GM04504 (cell line): ENCODE measurements at regions not wholly inside any gene's neighbourhood (a gene's known extent, or its start where the extent isn't known, plus 50 kb on each side); places are given as distances from the start of the nearest gene placed in this dataset.
"Not testable (repeated sequence)": the region's sequence is repeated elsewhere in the genome, so short reads cannot be mapped to it uniquely, and the experiment has no call there.

Experiments used
- DNase-seq: peaks from one replicate; pipeline ENCODE4 v3.0.0-alpha.2; 2012; ENCODE audit warnings: low read depth

- no peak for DNase-seq
Observed at GRCh38 chr4:184950117-184950830, 68.0 kb upstream of the HELT start.

GRCh38 chr4:184950926-184951325 lies 67.4 kb upstream of the HELT start:
- no peak for DNase-seq

- no peak for DNase-seq
Observed at GRCh38 chr4:184951668-184952160, 66.6 kb upstream of the HELT start.

- no peak for DNase-seq
Observed at GRCh38 chr4:184952522-184952921, 65.8 kb upstream of the HELT start.

- DNase-seq, result no peak
Observed at GRCh38 chr4:184953421-184953945, 64.8 kb upstream of the HELT start.

GRCh38 chr4:184953971-184954370 lies 64.3 kb upstream of the HELT start:
- DNase-seq, result no peak

- no peak for DNase-seq
Observed at GRCh38 chr4:184954482-184954881, 63.8 kb upstream of the HELT start.

GRCh38 chr4:184955116-184955515 lies 63.2 kb upstream of the HELT start:
- DNase-seq, result no peak

- DNase-seq, result no peak
Observed at GRCh38 chr4:184955636-184956035, 62.7 kb upstream of the HELT start.

GRCh38 chr4:184957446-184958115 lies 60.7 kb upstream of the HELT start:
- DNase-seq, result no peak

- no peak for DNase-seq
Observed at GRCh38 chr4:184958127-184958922, 60.0 kb upstream of the HELT start.

GRCh38 chr4:184958923-184959210 lies 59.4 kb upstream of the HELT start:
- DNase-seq, result no peak

- no peak for DNase-seq
Observed at GRCh38 chr4:184959309-184959708, 59.0 kb upstream of the HELT start.

GRCh38 chr4:184959786-184960185 lies 58.5 kb upstream of the HELT start:
- no peak for DNase-seq

GRCh38 chr4:184960505-184960971 lies 57.8 kb upstream of the HELT start:
- no peak for DNase-seq

- no peak for DNase-seq
Observed at GRCh38 chr4:184961660-184962059, 56.6 kb upstream of the HELT start.

- DNase-seq, result no peak
Observed at GRCh38 chr4:184962125-184962638, 56.1 kb upstream of the HELT start.

GRCh38 chr4:184965230-184966050 lies 52.9 kb upstream of the HELT start:
- DNase-seq, result not testable (repeated sequence)

GRCh38 chr4:184966051-184966691 lies 52.1 kb upstream of the HELT start:
- DNase-seq, result not testable (repeated sequence)

GRCh38 chr4:184967699-184968098 lies 50.6 kb upstream of the HELT start:
- DNase-seq, result not testable (repeated sequence)

GRCh38 chr4:184968366-184968765 lies 49.9 kb upstream of the HELT start:
- no peak for DNase-seq
